SK-N-SH treated with all-trans-retinoic acid at 6 μM for 48 hours (cell line): ENCODE measurements at regions not wholly inside any gene's neighbourhood (a gene's known extent, or its start where the extent isn't known, plus 50 kb on each side); places are given as distances from the start of the nearest gene placed in this dataset.

Experiments
- ATAC-seq: fragments of 200-7000 bp; cut with Tn5 transposase; 3 replicates; pipeline ENCODE4 v1.9.1; 2020; ENCODE audit warnings: mild to moderate bottlenecking, moderate library complexity
- ARNTL ChIP-seq: fragments of 450-650 bp; formaldehyde crosslinking; IDR thresholded peaks from 2 replicates; pipeline ENCODE4 v1.5.0; 2020; ENCODE audit warnings: low read depth, mild to moderate bottlenecking, moderate library complexity, borderline replicate concordance
- CREB5 ChIP-seq: fragments of 250-450 bp; sonication (Bioruptor Pico); IDR thresholded peaks from 2 replicates; pipeline ENCODE4 v1.5.1; 2020; ENCODE audit warnings: low read depth, mild to moderate bottlenecking, moderate library complexity
- CSDC2 ChIP-seq: fragments of 250-450 bp; sonication (Bioruptor Pico); IDR thresholded peaks from 2 replicates; pipeline ENCODE4 v1.5.0; 2020; ENCODE audit warnings: mild to moderate bottlenecking, moderate library complexity
- GLIS3 ChIP-seq: fragments of 250-450 bp; sonication (Bioruptor Pico); IDR thresholded peaks from 2 replicates; pipeline ENCODE4 v1.5.0; 2020; ENCODE audit warnings: mild to moderate bottlenecking, moderate library complexity
- ISL1 ChIP-seq: fragments of 250-450 bp; sonication (Bioruptor Pico); IDR thresholded peaks from 2 replicates; pipeline ENCODE4 v2.1.2; 2022; ENCODE audit warnings: mild to moderate bottlenecking, moderate library complexity
- OSR1 ChIP-seq: fragments of 250-450 bp; sonication (Bioruptor Pico); IDR thresholded peaks from 2 replicates; pipeline ENCODE4 v1.8.0; 2022; ENCODE audit warnings: moderate library complexity, mild to moderate bottlenecking, inconsistent platforms
- PPARA ChIP-seq: fragments of 250-450 bp; sonication (Bioruptor Pico); IDR thresholded peaks from 2 replicates; pipeline ENCODE4 v1.5.0; 2020; ENCODE audit warnings: mild to moderate bottlenecking, borderline replicate concordance
- SNAI2 ChIP-seq: fragments of 250-450 bp; sonication (Bioruptor Pico); IDR thresholded peaks from 2 replicates; pipeline ENCODE4 v1.5.0; 2020; ENCODE audit warnings: mild to moderate bottlenecking, moderate library complexity
- TCF4 ChIP-seq: fragments of 250-450 bp; sonication (Bioruptor Pico); IDR thresholded peaks from 2 replicates; pipeline ENCODE4 v1.8.0; 2021; ENCODE audit warnings: mild to moderate bottlenecking, moderate library complexity, borderline replicate concordance
- ZC3H10 ChIP-seq: fragments of 250-450 bp; sonication (Bioruptor Pico); IDR thresholded peaks from 2 replicates; pipeline ENCODE4 v1.5.1; 2021; ENCODE audit warnings: mild to moderate bottlenecking, moderate library complexity
- ZFP3 ChIP-seq: fragments of 250-450 bp; sonication (Bioruptor Pico); IDR thresholded peaks from 2 replicates; pipeline ENCODE4 v1.5.0; 2020; ENCODE audit warnings: mild to moderate bottlenecking, moderate library complexity
- ZFP30 ChIP-seq: fragments of 450-650 bp; formaldehyde crosslinking; IDR thresholded peaks from 2 replicates; pipeline ENCODE4 v1.5.0; 2022; ENCODE audit warnings: mild to moderate bottlenecking, moderate library complexity
- ZNF565 ChIP-seq: fragments of 450-650 bp; formaldehyde crosslinking; conservative IDR thresholded peaks from 2 replicates; pipeline ENCODE4 v1.5.0; 2020; ENCODE audit warnings: low read depth, mild to moderate bottlenecking, moderate library complexity
- ZNF70 ChIP-seq: fragments of 450-650 bp; formaldehyde crosslinking; IDR thresholded peaks from 2 replicates; pipeline ENCODE4 v1.5.0; 2020; ENCODE audit warnings: mild to moderate bottlenecking, moderate library complexity
- ZNF8 ChIP-seq: fragments of 450-650 bp; formaldehyde crosslinking; IDR thresholded peaks from 2 replicates; pipeline ENCODE4 v1.5.0; 2020; ENCODE audit warnings: mild to moderate bottlenecking, moderate library complexity
- TF ChIP-seq, protein P1 (sequence below): fragments of 250-450 bp; sonication (Bioruptor Pico); IDR thresholded peaks from 2 replicates; pipeline ENCODE4 v1.8.0; 2020; ENCODE audit warnings: mild to moderate bottlenecking, moderate library complexity, borderline replicate concordance
- TF ChIP-seq, protein P2 (sequence below): fragments of 250-450 bp; sonication (Bioruptor Pico); IDR thresholded peaks from 2 replicates; pipeline ENCODE4 v1.5.0; 2020; ENCODE audit warnings: mild to moderate bottlenecking, moderate library complexity
- TF ChIP-seq, protein P3 (sequence below): fragments of 250-450 bp; sonication (Bioruptor Pico); IDR thresholded peaks from 2 replicates; pipeline ENCODE4 v1.5.1; 2021; ENCODE audit warnings: mild to moderate bottlenecking, moderate library complexity
- TF ChIP-seq, protein P4 (sequence below): fragments of 250-450 bp; sonication (Bioruptor Pico); IDR thresholded peaks from 2 replicates; pipeline ENCODE4 v1.8.0; 2021; ENCODE audit warnings: low read depth, mild to moderate bottlenecking, moderate library complexity, borderline replicate concordance

DNA sequence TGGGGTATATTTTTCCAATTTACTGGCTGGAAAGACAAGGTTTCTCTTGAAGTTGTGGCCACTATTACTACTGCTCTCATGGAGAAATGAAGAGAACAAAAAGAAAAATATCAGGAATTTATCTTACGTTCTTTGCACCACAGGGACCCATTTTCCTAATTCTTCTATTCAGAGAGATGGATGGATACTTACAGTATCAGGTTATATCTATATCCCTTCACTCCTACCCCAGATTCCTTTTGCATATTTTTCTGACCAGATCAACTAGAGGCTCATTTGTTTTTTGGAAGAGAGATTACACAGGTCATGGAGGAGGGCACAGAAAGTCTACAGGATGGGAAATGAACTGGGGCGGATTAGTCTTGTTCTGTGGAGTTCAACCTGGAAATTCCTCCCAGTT is 277.2 kb upstream of the VLDLR start:
- no peak for ATAC-seq
- no peak for TF ChIP-seq ZFP30
- TF ChIP-seq TCF4 (CRISPR knock-in tag) = no peak
- TF ChIP-seq CREB5 (CRISPR knock-in tag) = no peak
- TF ChIP-seq ZNF8 = no peak
- no peak for TF ChIP-seq ZNF565 (CRISPR knock-in tag)
- TF ChIP-seq, protein P1, sequence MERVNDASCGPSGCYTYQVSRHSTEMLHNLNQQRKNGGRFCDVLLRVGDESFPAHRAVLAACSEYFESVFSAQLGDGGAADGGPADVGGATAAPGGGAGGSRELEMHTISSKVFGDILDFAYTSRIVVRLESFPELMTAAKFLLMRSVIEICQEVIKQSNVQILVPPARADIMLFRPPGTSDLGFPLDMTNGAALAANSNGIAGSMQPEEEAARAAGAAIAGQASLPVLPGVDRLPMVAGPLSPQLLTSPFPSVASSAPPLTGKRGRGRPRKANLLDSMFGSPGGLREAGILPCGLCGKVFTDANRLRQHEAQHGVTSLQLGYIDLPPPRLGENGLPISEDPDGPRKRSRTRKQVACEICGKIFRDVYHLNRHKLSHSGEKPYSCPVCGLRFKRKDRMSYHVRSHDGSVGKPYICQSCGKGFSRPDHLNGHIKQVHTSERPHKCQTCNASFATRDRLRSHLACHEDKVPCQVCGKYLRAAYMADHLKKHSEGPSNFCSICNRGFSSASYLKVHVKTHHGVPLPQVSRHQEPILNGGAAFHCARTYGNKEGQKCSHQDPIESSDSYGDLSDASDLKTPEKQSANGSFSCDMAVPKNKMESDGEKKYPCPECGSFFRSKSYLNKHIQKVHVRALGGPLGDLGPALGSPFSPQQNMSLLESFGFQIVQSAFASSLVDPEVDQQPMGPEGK (CRISPR knock-in tag) = no peak
- no peak for TF ChIP-seq ZFP3 (CRISPR knock-in tag)
- TF ChIP-seq PPARA (CRISPR knock-in tag) = no peak
- TF ChIP-seq ISL1 (CRISPR knock-in tag) = no peak
- TF ChIP-seq, protein P2, sequence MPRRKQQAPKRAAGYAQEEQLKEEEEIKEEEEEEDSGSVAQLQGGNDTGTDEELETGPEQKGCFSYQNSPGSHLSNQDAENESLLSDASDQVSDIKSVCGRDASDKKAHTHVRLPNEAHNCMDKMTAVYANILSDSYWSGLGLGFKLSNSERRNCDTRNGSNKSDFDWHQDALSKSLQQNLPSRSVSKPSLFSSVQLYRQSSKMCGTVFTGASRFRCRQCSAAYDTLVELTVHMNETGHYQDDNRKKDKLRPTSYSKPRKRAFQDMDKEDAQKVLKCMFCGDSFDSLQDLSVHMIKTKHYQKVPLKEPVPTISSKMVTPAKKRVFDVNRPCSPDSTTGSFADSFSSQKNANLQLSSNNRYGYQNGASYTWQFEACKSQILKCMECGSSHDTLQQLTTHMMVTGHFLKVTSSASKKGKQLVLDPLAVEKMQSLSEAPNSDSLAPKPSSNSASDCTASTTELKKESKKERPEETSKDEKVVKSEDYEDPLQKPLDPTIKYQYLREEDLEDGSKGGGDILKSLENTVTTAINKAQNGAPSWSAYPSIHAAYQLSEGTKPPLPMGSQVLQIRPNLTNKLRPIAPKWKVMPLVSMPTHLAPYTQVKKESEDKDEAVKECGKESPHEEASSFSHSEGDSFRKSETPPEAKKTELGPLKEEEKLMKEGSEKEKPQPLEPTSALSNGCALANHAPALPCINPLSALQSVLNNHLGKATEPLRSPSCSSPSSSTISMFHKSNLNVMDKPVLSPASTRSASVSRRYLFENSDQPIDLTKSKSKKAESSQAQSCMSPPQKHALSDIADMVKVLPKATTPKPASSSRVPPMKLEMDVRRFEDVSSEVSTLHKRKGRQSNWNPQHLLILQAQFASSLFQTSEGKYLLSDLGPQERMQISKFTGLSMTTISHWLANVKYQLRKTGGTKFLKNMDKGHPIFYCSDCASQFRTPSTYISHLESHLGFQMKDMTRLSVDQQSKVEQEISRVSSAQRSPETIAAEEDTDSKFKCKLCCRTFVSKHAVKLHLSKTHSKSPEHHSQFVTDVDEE (CRISPR knock-in tag) = no peak
- TF ChIP-seq, all 23 proteins: peak for 0

GRCh38 chr9:2345013-2345412 is 276.6 kb upstream of the VLDLR start:
- TF ChIP-seq ZFP30 (no peak), ISL1 (CRISPR knock-in tag) (no peak), ZNF565 (CRISPR knock-in tag) (no peak), SNAI2 (CRISPR knock-in tag) (no peak), ZC3H10 (CRISPR knock-in tag) (no peak), ZNF8 (no peak), ZFP3 (CRISPR knock-in tag) (no peak), PPARA (CRISPR knock-in tag) (no peak), TCF4 (CRISPR knock-in tag) (no peak), CSDC2 (CRISPR knock-in tag) (no peak), OSR1 (no peak), ZNF70 (CRISPR knock-in tag) (no peak), GLIS3 (CRISPR knock-in tag) (no peak), CREB5 (CRISPR knock-in tag) (no peak), ARNTL (no peak)
- TF ChIP-seq, protein P1 (CRISPR knock-in tag) = no peak
- TF ChIP-seq, protein P3, sequence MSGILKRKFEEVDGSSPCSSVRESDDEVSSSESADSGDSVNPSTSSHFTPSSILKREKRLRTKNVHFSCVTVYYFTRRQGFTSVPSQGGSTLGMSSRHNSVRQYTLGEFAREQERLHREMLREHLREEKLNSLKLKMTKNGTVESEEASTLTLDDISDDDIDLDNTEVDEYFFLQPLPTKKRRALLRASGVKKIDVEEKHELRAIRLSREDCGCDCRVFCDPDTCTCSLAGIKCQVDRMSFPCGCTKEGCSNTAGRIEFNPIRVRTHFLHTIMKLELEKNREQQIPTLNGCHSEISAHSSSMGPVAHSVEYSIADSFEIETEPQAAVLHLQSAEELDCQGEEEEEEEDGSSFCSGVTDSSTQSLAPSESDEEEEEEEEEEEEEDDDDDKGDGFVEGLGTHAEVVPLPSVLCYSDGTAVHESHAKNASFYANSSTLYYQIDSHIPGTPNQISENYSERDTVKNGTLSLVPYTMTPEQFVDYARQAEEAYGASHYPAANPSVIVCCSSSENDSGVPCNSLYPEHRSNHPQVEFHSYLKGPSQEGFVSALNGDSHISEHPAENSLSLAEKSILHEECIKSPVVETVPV (CRISPR knock-in tag) = no peak
- TF ChIP-seq, protein P4, sequence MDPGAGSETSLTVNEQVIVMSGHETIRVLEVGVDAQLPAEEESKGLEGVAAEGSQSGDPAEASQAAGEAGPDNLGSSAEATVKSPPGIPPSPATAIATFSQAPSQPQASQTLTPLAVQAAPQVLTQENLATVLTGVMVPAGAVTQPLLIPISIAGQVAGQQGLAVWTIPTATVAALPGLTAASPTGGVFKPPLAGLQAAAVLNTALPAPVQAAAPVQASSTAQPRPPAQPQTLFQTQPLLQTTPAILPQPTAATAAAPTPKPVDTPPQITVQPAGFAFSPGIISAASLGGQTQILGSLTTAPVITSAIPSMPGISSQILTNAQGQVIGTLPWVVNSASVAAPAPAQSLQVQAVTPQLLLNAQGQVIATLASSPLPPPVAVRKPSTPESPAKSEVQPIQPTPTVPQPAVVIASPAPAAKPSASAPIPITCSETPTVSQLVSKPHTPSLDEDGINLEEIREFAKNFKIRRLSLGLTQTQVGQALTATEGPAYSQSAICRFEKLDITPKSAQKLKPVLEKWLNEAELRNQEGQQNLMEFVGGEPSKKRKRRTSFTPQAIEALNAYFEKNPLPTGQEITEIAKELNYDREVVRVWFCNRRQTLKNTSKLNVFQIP (CRISPR knock-in tag) = no peak
- TF ChIP-seq, protein P2 (CRISPR knock-in tag) = no peak
- ATAC-seq = no peak
